A549 (cell line): ENCODE measurements at regions not wholly inside any gene's neighbourhood (a gene's known extent, or its start where the extent isn't known, plus 50 kb on each side); places are given as distances from the start of the nearest gene placed in this dataset.

ENCODE experiments used
- CHD2 ChIP-seq: fragments of 150-350 bp; IDR thresholded peaks from 2 replicates; pipeline ENCODE4 v1.6.1; 2014; ENCODE audit warnings: low read length; ENCODE audit not compliant: partially characterized antibody
- E2F6 ChIP-seq: IDR thresholded peaks from 2 replicates; pipeline ENCODE4 v1.6.1; 2012; ENCODE audit warnings: low read depth, borderline replicate concordance
- JUN ChIP-seq, 2 experiments: fragments of >200 bp; sonication (Bioruptor Twin); formaldehyde crosslinking; IDR thresholded peaks; 2 replicates in 1 of 2; 3 replicates in 1 of 2; pipeline ENCODE4 v1.6.1; 2016 to 2017
- MAFK ChIP-seq: fragments of 450-650 bp; IDR thresholded peaks from 2 replicates; pipeline ENCODE4 v1.6.1; 2014; ENCODE audit not compliant: partially characterized antibody
- NR3C1 ChIP-seq: fragments of >200 bp; sonication (Bioruptor Twin); formaldehyde crosslinking; IDR thresholded peaks from 3 replicates; pipeline ENCODE4 v1.6.1; 2017
- RARB ChIP-seq: fragments of 250-450 bp; sonication (Bioruptor Pico); IDR thresholded peaks from 2 replicates; pipeline ENCODE4 v1.8.0; 2021; ENCODE audit warnings: mild to moderate bottlenecking, moderate library complexity
- REST ChIP-seq: fragments of 200-600 bp; sonication (generic); IDR thresholded peaks from 2 replicates; pipeline ENCODE4 v1.6.1; 2016; ENCODE audit warnings: antibody characterized with exemption, mild to moderate bottlenecking, moderate library complexity
- RFX5 ChIP-seq: fragments of 450-650 bp; IDR thresholded peaks from 2 replicates; pipeline ENCODE4 v1.7.1; 2014; ENCODE audit warnings: antibody characterized with exemption, mild to moderate bottlenecking, moderate library complexity
- RNF2 ChIP-seq: fragments of 200-600 bp; sonication (generic); IDR thresholded peaks from 2 replicates; pipeline ENCODE4 v1.6.1; 2016; ENCODE audit warnings: low read depth, mild to moderate bottlenecking, antibody characterized with exemption, moderate library complexity, borderline replicate concordance
- SREBF2 ChIP-seq: fragments of 450-650 bp; IDR thresholded peaks from 2 replicates; pipeline ENCODE4 v1.6.1; 2014; ENCODE audit warnings: mild to moderate bottlenecking, moderate library complexity
- TFCP2L1 ChIP-seq: fragments of 250-450 bp; sonication (Bioruptor Pico); IDR thresholded peaks from 2 replicates; pipeline ENCODE4 v1.5.0; 2021; ENCODE audit warnings: mild to moderate bottlenecking
- ZC3H11A ChIP-seq: fragments of 450-650 bp; IDR thresholded peaks from 2 replicates; pipeline ENCODE4 v1.6.1; 2014; ENCODE audit warnings: antibody characterized with exemption, mild to moderate bottlenecking
- ZFP36 ChIP-seq: fragments of 450-650 bp; IDR thresholded peaks from 2 replicates; pipeline ENCODE4 v1.6.1; 2014; ENCODE audit warnings: borderline replicate concordance; ENCODE audit not compliant: partially characterized antibody
- ZNF302 ChIP-seq: fragments of 250-450 bp; sonication (Bioruptor Pico); IDR thresholded peaks from 2 replicates; pipeline ENCODE4 v1.9.0; 2021; ENCODE audit warnings: inconsistent platforms, mild to moderate bottlenecking, moderate library complexity
- TF ChIP-seq, protein P1 (sequence below): fragments of 450-650 bp; IDR thresholded peaks from 2 replicates; pipeline ENCODE4 v1.6.1; 2014; ENCODE audit warnings: antibody characterized with exemption
- TF ChIP-seq, protein P2 (sequence below): fragments of 250-450 bp; sonication (Bioruptor Pico); IDR thresholded peaks from 2 replicates; pipeline ENCODE4 v1.5.0; 2021; ENCODE audit warnings: mild to moderate bottlenecking, moderate library complexity, borderline replicate concordance
- TF ChIP-seq, protein P3 (sequence below): IDR thresholded peaks from 2 replicates; pipeline ENCODE4 v1.6.1; 2012

DNA sequence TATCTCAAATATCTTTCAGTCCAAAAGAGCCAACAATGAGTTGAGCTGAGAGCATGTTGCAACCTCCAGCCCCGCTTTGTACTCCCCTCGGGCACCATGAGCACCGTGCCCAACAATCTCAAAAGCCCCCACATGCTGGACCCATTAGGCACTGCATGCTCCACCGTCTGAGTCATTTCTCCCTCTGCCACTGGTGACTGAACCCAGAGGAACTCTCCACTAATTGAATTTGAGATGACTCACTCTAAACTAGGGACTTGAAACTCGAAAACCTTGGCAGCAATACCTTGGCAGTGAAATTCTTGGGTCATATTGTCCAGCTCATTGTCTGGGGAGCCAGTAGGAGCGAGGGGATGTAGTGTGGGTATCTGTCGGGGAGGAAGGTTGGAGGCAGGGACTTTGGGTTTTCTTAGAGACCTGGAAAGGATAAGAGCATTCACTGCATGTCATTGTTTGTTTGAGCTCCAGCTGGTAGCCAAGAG, 49.9 kb upstream of the SLIT3 start (continued):
- TF ChIP-seq, protein P1, sequence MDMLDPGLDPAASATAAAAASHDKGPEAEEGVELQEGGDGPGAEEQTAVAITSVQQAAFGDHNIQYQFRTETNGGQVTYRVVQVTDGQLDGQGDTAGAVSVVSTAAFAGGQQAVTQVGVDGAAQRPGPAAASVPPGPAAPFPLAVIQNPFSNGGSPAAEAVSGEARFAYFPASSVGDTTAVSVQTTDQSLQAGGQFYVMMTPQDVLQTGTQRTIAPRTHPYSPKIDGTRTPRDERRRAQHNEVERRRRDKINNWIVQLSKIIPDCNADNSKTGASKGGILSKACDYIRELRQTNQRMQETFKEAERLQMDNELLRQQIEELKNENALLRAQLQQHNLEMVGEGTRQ: no peak
- no peak for TF ChIP-seq SREBF2
- no peak for TF ChIP-seq ZNF302 (CRISPR knock-in tag)
- TF ChIP-seq ZC3H11A: no peak
- no peak for TF ChIP-seq RFX5
- no peak for TF ChIP-seq TFCP2L1
- TF ChIP-seq REST: no peak
- TF ChIP-seq, protein P2, sequence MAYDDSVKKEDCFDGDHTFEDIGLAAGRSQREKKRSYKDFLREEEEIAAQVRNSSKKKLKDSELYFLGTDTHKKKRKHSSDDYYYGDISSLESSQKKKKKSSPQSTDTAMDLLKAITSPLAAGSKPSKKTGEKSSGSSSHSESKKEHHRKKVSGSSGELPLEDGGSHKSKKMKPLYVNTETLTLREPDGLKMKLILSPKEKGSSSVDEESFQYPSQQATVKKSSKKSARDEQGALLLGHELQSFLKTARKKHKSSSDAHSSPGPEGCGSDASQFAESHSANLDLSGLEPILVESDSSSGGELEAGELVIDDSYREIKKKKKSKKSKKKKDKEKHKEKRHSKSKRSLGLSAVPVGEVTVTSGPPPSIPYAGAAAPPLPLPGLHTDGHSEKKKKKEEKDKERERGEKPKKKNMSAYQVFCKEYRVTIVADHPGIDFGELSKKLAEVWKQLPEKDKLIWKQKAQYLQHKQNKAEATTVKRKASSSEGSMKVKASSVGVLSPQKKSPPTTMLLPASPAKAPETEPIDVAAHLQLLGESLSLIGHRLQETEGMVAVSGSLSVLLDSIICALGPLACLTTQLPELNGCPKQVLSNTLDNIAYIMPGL (CRISPR knock-in tag): no peak
- no peak for TF ChIP-seq CHD2
- TF ChIP-seq E2F6: peak; percentile 41; the same call in 1 of the 2 replicates
- TF ChIP-seq RNF2: no peak
- no peak for TF ChIP-seq NR3C1
- TF ChIP-seq MAFK: no peak
- TF ChIP-seq ZFP36: no peak
- TF ChIP-seq, protein P3, sequence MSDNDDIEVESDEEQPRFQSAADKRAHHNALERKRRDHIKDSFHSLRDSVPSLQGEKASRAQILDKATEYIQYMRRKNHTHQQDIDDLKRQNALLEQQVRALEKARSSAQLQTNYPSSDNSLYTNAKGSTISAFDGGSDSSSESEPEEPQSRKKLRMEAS: peak; percentile 96
- no peak for TF ChIP-seq RARB (CRISPR knock-in tag)
- TF ChIP-seq JUN (IDR thresholded peaks at IDR 0.05): peak; percentile 97 to 98
